H9 (cell line): ENCODE measurements at regions not wholly inside any gene's neighbourhood (a gene's known extent, or its start where the extent isn't known, plus 50 kb on each side); places are given as distances from the start of the nearest gene placed in this dataset.

Experiments used
- DNase-seq: peaks from one replicate; pipeline ENCODE4 v3.0.0-alpha.2; 2017
- H2AFZ ChIP-seq: one replicate; pipeline ENCODE4 v1.6.1; 2013; ENCODE audit warnings: mild to moderate bottlenecking, low read length, control low read depth, moderate library complexity
- H2AK5ac ChIP-seq: 2 replicates; pipeline ENCODE4 v1.6.1; 2013; ENCODE audit warnings: low read length, control low read depth, mixed read lengths; ENCODE audit not compliant: insufficient read length
- H2BK120ac ChIP-seq: one replicate; pipeline ENCODE4 v1.6.1; 2013; ENCODE audit warnings: low read depth, mild to moderate bottlenecking, low read length, control low read depth, inconsistent platforms; ENCODE audit not compliant: poor library complexity, severe bottlenecking
- H2BK12ac ChIP-seq: 2 replicates; pipeline ENCODE4 v1.6.1; 2013; ENCODE audit warnings: low read length, control low read depth, mixed read lengths, low read depth; ENCODE audit not compliant: insufficient read length
- H2BK15ac ChIP-seq: 2 replicates; pipeline ENCODE4 v1.6.1; 2013; ENCODE audit warnings: low read depth, low read length, control low read depth
- H2BK20ac ChIP-seq: one replicate; pipeline ENCODE4 v1.6.1; 2013; ENCODE audit warnings: low read depth, mild to moderate bottlenecking, low read length, control low read depth, inconsistent platforms; ENCODE audit not compliant: poor library complexity, severe bottlenecking
- H2BK5ac ChIP-seq: 2 replicates; pipeline ENCODE4 v1.6.1; 2013; ENCODE audit warnings: low read length, control low read depth, mixed read lengths; ENCODE audit not compliant: insufficient read length
- H3K14ac ChIP-seq: 2 replicates; pipeline ENCODE4 v1.6.1; 2013; ENCODE audit warnings: low read length, control low read depth; ENCODE audit not compliant: insufficient read depth
- H3K18ac ChIP-seq: 2 replicates; pipeline ENCODE4 v1.6.1; 2013; ENCODE audit warnings: low read depth, mild to moderate bottlenecking, mixed read lengths, low read length, control low read depth; ENCODE audit not compliant: insufficient read length
- H3K23ac ChIP-seq: 2 replicates; pipeline ENCODE4 v1.6.1; 2013; ENCODE audit warnings: low read length, control low read depth, mixed read lengths, low read depth; ENCODE audit not compliant: insufficient read length
- H3K23me2 ChIP-seq: 2 replicates; pipeline ENCODE4 v1.6.1; 2013; ENCODE audit warnings: low read depth, mild to moderate bottlenecking, mixed read lengths, low read length, control low read depth; ENCODE audit not compliant: insufficient read length, poor library complexity, severe bottlenecking
- H3K27ac ChIP-seq: 2 replicates; pipeline ENCODE4 v1.5.1; 2013; ENCODE audit warnings: low read length, control low read depth, mixed read lengths, low read depth; ENCODE audit not compliant: insufficient read length
- H3K27me3 ChIP-seq: 2 replicates; pipeline ENCODE4 v1.6.1; 2013; ENCODE audit warnings: low read length, control low read depth, inconsistent platforms; ENCODE audit not compliant: insufficient read depth
- H3K4ac ChIP-seq: 2 replicates; pipeline ENCODE4 v1.6.1; 2013; ENCODE audit warnings: low read depth, mild to moderate bottlenecking, control low read depth, inconsistent platforms, low read length, moderate library complexity
- H3K4me1 ChIP-seq: 2 replicates; pipeline ENCODE4 v1.6.1; 2013; ENCODE audit warnings: low read length, control low read depth, inconsistent platforms; ENCODE audit not compliant: insufficient read depth
- H3K4me2 ChIP-seq: 2 replicates; pipeline ENCODE4 v1.6.1; 2013; ENCODE audit warnings: low read length, control low read depth, mixed read lengths; ENCODE audit not compliant: insufficient read length, insufficient read depth
- H3K56ac ChIP-seq: 2 replicates; pipeline ENCODE4 v1.6.1; 2013; ENCODE audit warnings: low read depth, mild to moderate bottlenecking, mixed read lengths, low read length, control low read depth; ENCODE audit not compliant: insufficient read length
- H3K79me1 ChIP-seq: 2 replicates; pipeline ENCODE4 v1.6.1; 2013; ENCODE audit warnings: low read depth, mild to moderate bottlenecking, moderate library complexity, low read length, control low read depth, inconsistent platforms; ENCODE audit not compliant: insufficient read depth, poor library complexity, severe bottlenecking
- H3K79me2 ChIP-seq: 2 replicates; pipeline ENCODE4 v1.6.1; 2013; ENCODE audit warnings: low read length, control low read depth, inconsistent platforms; ENCODE audit not compliant: insufficient read depth
- H3K9ac ChIP-seq: 2 replicates; pipeline ENCODE4 v1.6.1; 2013; ENCODE audit warnings: low read length, control low read depth, mixed read lengths; ENCODE audit not compliant: insufficient read length; ENCODE audit errors: extremely low read depth
- H3K9me3 ChIP-seq: one replicate; pipeline ENCODE4 v1.6.1; 2013; ENCODE audit warnings: low read depth, low read length, inconsistent platforms; ENCODE audit not compliant: control insufficient read depth
- H3T11ph ChIP-seq: one replicate; pipeline ENCODE4 v1.6.1; 2013; ENCODE audit warnings: mild to moderate bottlenecking, low read length, control low read depth, inconsistent platforms
- H4K20me1 ChIP-seq: one replicate; pipeline ENCODE4 v1.6.1; 2013; ENCODE audit not compliant: control insufficient read depth, insufficient read length, insufficient read depth
- H4K5ac ChIP-seq: 2 replicates; pipeline ENCODE4 v1.6.1; 2013; ENCODE audit warnings: low read depth, mild to moderate bottlenecking, mixed read lengths, low read length, control low read depth; ENCODE audit not compliant: insufficient read length
- H4K8ac ChIP-seq: replicated peaks from 2 replicates; pipeline ENCODE4 v1.6.1; 2013; ENCODE audit warnings: low read length, control low read depth, mixed read lengths, low read depth; ENCODE audit not compliant: insufficient read length
- H4K91ac ChIP-seq: 2 replicates; pipeline ENCODE4 v1.6.1; 2013; ENCODE audit warnings: low read depth, mild to moderate bottlenecking, moderate library complexity, mixed read lengths, low read length, control low read depth; ENCODE audit not compliant: insufficient read length
- H3K27ac Mint-ChIP-seq, 3 experiments: 2 replicates in 2 of 3; 3 replicates in 1 of 3; pipeline ENCODE4 v1.8.0; 2020 to 2021; ENCODE audit warnings: mixed read lengths in 3 of 3, mild to moderate bottlenecking in 1 of 3, moderate library complexity in 1 of 3
- H3K27me3 Mint-ChIP-seq: 2 replicates; pipeline ENCODE4 v1.8.0; 2021; ENCODE audit warnings: low read depth, mild to moderate bottlenecking, moderate library complexity, mixed read lengths
- H3K36me3 Mint-ChIP-seq, 3 experiments: 2 replicates in 2 of 3; 3 replicates in 1 of 3; pipeline ENCODE4 v1.8.0; 2020 to 2021; ENCODE audit warnings: low read depth in 3 of 3, mixed read lengths in 3 of 3; ENCODE audit not compliant: insufficient read depth in 1 of 3
- H3K4me1 Mint-ChIP-seq, 2 experiments: 2 replicates each; pipeline ENCODE4 v1.8.0; 2020; ENCODE audit warnings: mixed read lengths in 2 of 2
- H3K4me3 Mint-ChIP-seq, 2 experiments: 2 replicates in 1 of 2; 3 replicates in 1 of 2; pipeline ENCODE4 v1.8.0; 2020 to 2021; ENCODE audit warnings: mild to moderate bottlenecking in 2 of 2, mixed read lengths in 2 of 2, moderate library complexity in 1 of 2
- H3K9me3 Mint-ChIP-seq, 2 experiments: 2 replicates in 1 of 2; 3 replicates in 1 of 2; pipeline ENCODE4 v1.8.0; 2020; ENCODE audit warnings: mild to moderate bottlenecking in 2 of 2, mixed read lengths in 2 of 2, moderate library complexity in 1 of 2
- CTCF ChIP-seq: fragments of 200-600 bp; sonication (generic); conservative IDR thresholded peaks from 3 replicates; pipeline ENCODE4 v1.8.0; 2021; ENCODE audit warnings: antibody characterized with exemption, mild to moderate bottlenecking
- WGBS: extraction: QIAGEN DNeasy Blood & Tissue Kit; methylation state at CpG from one replicate; pipeline ENCODE4 v1.1.7; 2013; ENCODE audit warnings: missing lambda C conversion rate, low lambda C conversion rate, mixed read lengths; ENCODE audit not compliant: insufficient read length; ENCODE audit errors: extremely low coverage; 5-methylcytosine and 5-hydroxymethylcytosine counted together

- Histone ChIP-seq H3K4ac (no peak overlapping the region), H3K9me3 (no peaks in the 10 kb centered on the region), H3K23me2 (no peaks in the 10 kb centered on the region), H4K91ac (no peak overlapping the region), H2AFZ (no peak overlapping the region), H2BK15ac (no peak overlapping the region), H2BK120ac (no peak overlapping the region), H4K8ac (no peak overlapping the region), H3K79me2 (no peaks in the 10 kb centered on the region), H3K4me1 (no peaks in the 10 kb centered on the region), H4K5ac (no peak overlapping the region), H3K23ac (no peak overlapping the region), H3K27me3 (no peaks in the 10 kb centered on the region), H3K18ac (no peak overlapping the region), H3K56ac (no peak overlapping the region), H2BK5ac (no peak overlapping the region), H3K14ac (no peak overlapping the region), H2BK20ac (no peak overlapping the region), H3K79me1 (no peaks in the 10 kb centered on the region), H2AK5ac (no peak overlapping the region), H4K20me1 (no peaks in the 10 kb centered on the region), H3K4me2 (no peak overlapping the region), H3K27ac (no peak overlapping the region), H3K9ac (no peak overlapping the region), H3T11ph (no peak overlapping the region), H2BK12ac (no peak overlapping the region)
- no peak overlapping the region for H3K4me3 Mint-ChIP-seq
- DNase-seq, result no peak
- no peaks in the 10 kb centered on the region for H3K4me1 Mint-ChIP-seq
- no peak overlapping the region for H3K27ac Mint-ChIP-seq
- H3K9me3 Mint-ChIP-seq, result peaks cover 0 to 15% of the 10 kb centered on the region in 2 experiments; a peak in 4 of 5 replicates
- no peaks in the 10 kb centered on the region for H3K27me3 Mint-ChIP-seq
- TF ChIP-seq CTCF, result no peak
- no CpG with 5 or more reads among the region's 2 CpGs for WGBS
- peaks cover 0 to 4% (median 2%) of the 10 kb centered on the region in 3 experiments; a peak in 2 of 7 replicates for H3K36me3 Mint-ChIP-seq
Observed at GRCh38 chr5:96037128-96037527, 75.5 kb upstream of the ELL2 start.
